Brain microvascular endothelial cell (primary cell): ENCODE measurements at regions not wholly inside any gene's neighbourhood (a gene's known extent, or its start where the extent isn't known, plus 50 kb on each side); places are given as distances from the start of the nearest gene placed in this dataset.

ENCODE experiments used
- DNase-seq: peaks from one replicate; pipeline ENCODE4 v3.0.0-alpha.2; 2020
- H3K27ac ChIP-seq: fragments of 250-450 bp; sonication (Bioruptor Pico); 2 replicates; pipeline ENCODE4 v1.5.1; 2020; ENCODE audit warnings: mild to moderate bottlenecking, moderate library complexity
- H3K27me3 ChIP-seq: fragments of 250-450 bp; sonication (Bioruptor Pico); replicated peaks from 2 replicates; pipeline ENCODE4 v1.5.1; 2020; ENCODE audit warnings: mild to moderate bottlenecking
- H3K36me3 ChIP-seq: fragments of 250-450 bp; sonication (Bioruptor Pico); replicated peaks from 2 replicates; pipeline ENCODE4 v1.5.1; 2020; ENCODE audit warnings: mild to moderate bottlenecking
- H3K4me3 ChIP-seq: 2 replicates; pipeline ENCODE4 v1.5.1; 2011; ENCODE audit warnings: low read depth, mild to moderate bottlenecking, control low read depth, low read length, moderate library complexity
- in situ Hi-C: cut with HindIII; loops from 2 replicates; pipeline ENCODE4 v1.10.0; 2017; ENCODE audit warnings: low sequenced_read_pairs, low pct_ligation_motif_present
- TF ChIP-seq, protein P1 (sequence below): IDR thresholded peaks from 2 replicates; pipeline ENCODE4 v1.5.1; 2011; ENCODE audit warnings: low read depth, mild to moderate bottlenecking, moderate library complexity, low read length, control low read depth, inconsistent platforms; ENCODE audit errors: missing control alignments

DNA sequence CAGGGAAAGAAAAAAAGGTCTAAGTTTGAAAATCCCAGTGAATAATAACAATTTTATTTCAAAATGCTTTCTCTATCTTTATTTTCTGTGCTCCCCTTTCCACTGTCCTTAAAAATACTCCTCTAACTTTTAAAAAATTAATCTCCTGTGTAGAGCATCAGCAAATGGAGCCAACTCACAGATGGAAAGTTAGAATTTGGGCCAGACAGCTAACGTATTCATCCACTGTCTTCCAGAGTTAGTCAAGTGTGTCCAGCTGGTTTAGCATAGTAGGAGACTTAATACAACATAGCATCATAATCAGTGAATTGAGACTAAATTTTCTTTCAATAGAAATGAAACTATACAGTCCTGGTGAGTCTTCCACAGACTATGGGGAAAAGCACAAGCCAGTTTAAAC, 419.0 kb upstream of the LRRC7 start:
- no peak for DNase-seq
- in situ Hi-C loops, result no loop called here
- TF ChIP-seq, protein P1, sequence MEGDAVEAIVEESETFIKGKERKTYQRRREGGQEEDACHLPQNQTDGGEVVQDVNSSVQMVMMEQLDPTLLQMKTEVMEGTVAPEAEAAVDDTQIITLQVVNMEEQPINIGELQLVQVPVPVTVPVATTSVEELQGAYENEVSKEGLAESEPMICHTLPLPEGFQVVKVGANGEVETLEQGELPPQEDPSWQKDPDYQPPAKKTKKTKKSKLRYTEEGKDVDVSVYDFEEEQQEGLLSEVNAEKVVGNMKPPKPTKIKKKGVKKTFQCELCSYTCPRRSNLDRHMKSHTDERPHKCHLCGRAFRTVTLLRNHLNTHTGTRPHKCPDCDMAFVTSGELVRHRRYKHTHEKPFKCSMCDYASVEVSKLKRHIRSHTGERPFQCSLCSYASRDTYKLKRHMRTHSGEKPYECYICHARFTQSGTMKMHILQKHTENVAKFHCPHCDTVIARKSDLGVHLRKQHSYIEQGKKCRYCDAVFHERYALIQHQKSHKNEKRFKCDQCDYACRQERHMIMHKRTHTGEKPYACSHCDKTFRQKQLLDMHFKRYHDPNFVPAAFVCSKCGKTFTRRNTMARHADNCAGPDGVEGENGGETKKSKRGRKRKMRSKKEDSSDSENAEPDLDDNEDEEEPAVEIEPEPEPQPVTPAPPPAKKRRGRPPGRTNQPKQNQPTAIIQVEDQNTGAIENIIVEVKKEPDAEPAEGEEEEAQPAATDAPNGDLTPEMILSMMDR, result no peak

DNA sequence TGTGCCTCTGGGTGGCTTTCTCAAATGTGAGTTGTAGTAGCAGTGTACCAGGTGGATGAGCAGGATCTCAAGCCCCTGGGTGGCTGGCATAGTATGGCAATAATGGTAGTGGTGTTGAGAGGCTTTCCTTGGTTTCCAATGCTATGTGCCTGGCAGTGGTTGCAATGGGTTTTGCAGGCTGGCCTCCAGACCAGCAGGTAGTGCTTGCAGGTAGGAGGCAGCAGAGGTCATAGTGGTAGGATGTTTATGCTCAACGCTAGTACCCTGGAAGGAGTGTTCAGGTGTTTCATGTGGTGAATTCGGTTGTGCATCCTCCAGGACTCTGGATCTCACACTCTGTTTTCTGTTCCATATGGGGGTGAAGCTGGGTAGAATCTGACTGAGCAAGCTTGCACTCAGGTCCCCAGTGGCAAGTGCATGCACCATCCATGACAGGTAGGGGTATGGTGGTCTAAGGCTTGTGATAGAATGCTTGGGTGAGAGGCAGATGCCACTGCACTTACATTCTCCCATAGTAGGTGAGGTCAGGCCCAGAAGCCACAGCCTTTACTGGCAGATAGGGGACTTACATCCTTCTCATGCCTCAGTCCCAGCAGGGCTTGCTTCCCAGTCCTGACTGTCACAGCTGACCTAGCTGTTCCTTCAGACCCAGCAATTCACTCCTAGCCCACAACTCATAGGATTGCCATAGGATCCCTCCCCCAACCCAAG, 410.5 kb upstream of the LRRC7 start:
- DNase-seq, result no peak

More for the DNA sequence above, 419.0 kb upstream of the LRRC7 start:
- Histone ChIP-seq H3K27ac (no peak overlapping the region), H3K36me3 (no peaks in the 10 kb centered on the region), H3K4me3 (no peak overlapping the region), H3K27me3 (no peaks in the 10 kb centered on the region)

DNA sequence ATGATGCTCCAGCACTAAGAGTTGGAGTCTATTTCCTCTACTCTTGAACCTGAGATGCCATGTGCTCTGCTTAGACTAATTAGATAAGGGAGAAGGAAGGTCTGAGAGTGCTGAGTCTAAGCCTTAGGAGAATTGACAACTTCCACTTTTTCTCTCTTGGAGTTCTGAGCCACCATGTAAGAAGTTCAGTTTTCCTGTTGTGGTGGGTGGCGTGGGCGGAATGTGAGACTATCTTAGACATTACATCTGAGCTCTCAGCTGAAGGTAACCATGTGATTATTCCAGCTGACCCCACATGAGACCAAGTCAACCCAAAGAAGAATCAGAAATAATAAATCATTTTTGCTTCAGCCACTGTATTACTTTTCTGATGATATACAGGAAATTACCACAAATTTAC, 404.5 kb upstream of the LRRC7 start:
- DNase-seq, result no peak
- H3K27ac ChIP-seq, result no peak overlapping the region
- in situ Hi-C loops, result no loop called here
- no peaks in the 10 kb centered on the region for H3K36me3 ChIP-seq
- no peak overlapping the region for H3K4me3 ChIP-seq
- H3K27me3 ChIP-seq, result no peaks in the 10 kb centered on the region
- TF ChIP-seq, protein P1, result no peak

More for the DNA sequence above, 410.5 kb upstream of the LRRC7 start:
- Histone ChIP-seq H3K27me3 (no peaks in the 10 kb centered on the region), H3K4me3 (no peak overlapping the region), H3K36me3 (no peaks in the 10 kb centered on the region), H3K27ac (no peak overlapping the region)
- TF ChIP-seq, protein P1, result no peak
- in situ Hi-C loops, result no loop called here

DNA sequence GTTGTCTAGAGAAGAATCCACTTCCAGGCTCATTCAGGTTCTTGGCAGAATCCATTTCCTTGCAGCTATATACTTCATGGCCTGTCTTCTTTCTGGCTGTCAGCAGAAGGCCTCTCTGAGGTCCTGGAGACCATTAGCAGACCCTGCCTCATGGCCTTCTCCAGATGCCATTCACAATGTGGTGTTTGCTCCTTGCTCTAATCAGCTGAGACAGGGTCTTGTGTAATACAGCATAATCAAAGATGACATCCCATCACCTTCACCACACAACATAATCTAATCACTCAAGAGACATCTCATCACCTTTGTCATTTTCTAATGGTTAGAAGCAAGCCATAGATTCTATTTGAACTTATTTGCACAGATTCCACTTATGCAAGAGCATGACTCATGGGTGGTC, 403.9 kb upstream of the LRRC7 start:
- TF ChIP-seq, protein P1, result no peak
- in situ Hi-C loops, result no loop called here
- DNase-seq, result no peak
- H3K4me3 ChIP-seq, result no peak overlapping the region
- no peaks in the 10 kb centered on the region for H3K27me3 ChIP-seq
- H3K27ac ChIP-seq, result no peak overlapping the region
- H3K36me3 ChIP-seq, result no peaks in the 10 kb centered on the region

DNA sequence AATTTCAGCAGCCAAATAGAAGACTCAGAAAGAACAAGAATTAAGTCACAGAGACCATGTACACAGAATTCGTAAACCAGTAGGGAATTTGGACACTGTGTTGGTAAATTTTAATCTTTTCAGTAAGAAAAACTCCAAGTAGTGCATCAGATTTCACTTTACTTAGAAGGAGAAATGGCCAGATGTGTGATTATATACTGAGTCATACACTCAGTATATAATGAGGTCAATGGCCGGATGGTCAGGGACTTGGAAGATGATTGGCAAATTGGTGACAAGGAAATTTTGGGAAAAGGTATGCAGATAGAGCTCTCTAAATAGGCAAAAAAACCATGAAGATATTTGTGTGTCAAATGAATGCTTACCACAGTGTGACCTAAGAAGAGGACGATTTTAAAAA, 399.8 kb upstream of the LRRC7 start:
- Histone ChIP-seq H3K27ac (no peak overlapping the region), H3K27me3 (no peaks in the 10 kb centered on the region), H3K4me3 (no peak overlapping the region), H3K36me3 (no peaks in the 10 kb centered on the region)
- no peak for DNase-seq
- in situ Hi-C loops, result no loop called here
- TF ChIP-seq, protein P1, result no peak

DNA sequence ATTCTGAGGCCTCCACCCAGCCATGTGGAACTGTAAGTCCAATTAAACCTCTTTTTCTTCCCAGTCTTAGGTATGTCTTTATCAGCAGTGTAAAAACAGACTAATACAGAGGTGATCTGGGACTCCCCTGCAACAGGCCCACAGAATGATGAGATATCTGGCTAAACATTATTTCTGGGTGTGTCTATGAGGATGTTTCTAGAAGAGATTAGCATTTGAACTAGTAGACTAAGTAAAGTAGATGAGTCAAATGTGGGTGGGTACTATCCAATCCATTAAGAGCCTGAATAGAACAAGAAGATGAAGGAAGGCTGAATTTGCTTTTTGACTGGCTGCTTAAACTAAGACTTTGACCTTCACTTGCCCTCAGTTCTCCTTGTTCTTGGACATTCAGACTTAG, 396.5 kb upstream of the LRRC7 start:
- in situ Hi-C loops, result no loop called here
- Histone ChIP-seq H3K27me3 (no peaks in the 10 kb centered on the region), H3K27ac (no peak overlapping the region), H3K4me3 (no peak overlapping the region), H3K36me3 (no peaks in the 10 kb centered on the region)
- no peak for DNase-seq
- TF ChIP-seq, protein P1, result no peak
